Smooth muscle cell (in vitro differentiated cells): ENCODE measurements at regions not wholly inside any gene's neighbourhood (a gene's known extent, or its start where the extent isn't known, plus 50 kb on each side); places are given as distances from the start of the nearest gene placed in this dataset.
"Not testable (repeated sequence)": the region's sequence is repeated elsewhere in the genome, so short reads cannot be mapped to it uniquely, and the experiment has no call there.

ENCODE experiments used
- DNase-seq: peaks from one replicate; lab custom pipeline; 2025; ENCODE audit not compliant: unreplicated experiment; lab: John Stamatoyannopoulos, UW
- H2AFZ ChIP-seq: fragments of 200-600 bp; sonication (generic); 2 replicates; pipeline ENCODE4 v1.6.0; 2016; ENCODE audit warnings: antibody characterized with exemption, low read depth, mild to moderate bottlenecking
- H3F3A ChIP-seq: fragments of 200-600 bp; sonication (generic); 2 replicates; pipeline ENCODE4 v1.6.0; 2017; ENCODE audit warnings: antibody characterized with exemption, low read depth
- H3K27ac ChIP-seq: fragments of 200-600 bp; sonication (generic); 2 replicates; pipeline ENCODE4 v1.5.1; 2016; ENCODE audit warnings: low read depth, mild to moderate bottlenecking
- H3K27me3 ChIP-seq: fragments of 200-600 bp; sonication (generic); 2 replicates; pipeline ENCODE4 v1.6.1; 2016; ENCODE audit warnings: low read depth, mild to moderate bottlenecking
- H3K36me3 ChIP-seq: fragments of 200-600 bp; sonication (generic); 2 replicates; pipeline ENCODE4 v1.5.1; 2016; ENCODE audit warnings: low read depth
- H3K4me1 ChIP-seq: fragments of 200-600 bp; sonication (generic); 2 replicates; pipeline ENCODE4 v1.5.1; 2016; ENCODE audit warnings: low read depth
- H3K4me2 ChIP-seq: fragments of 200-600 bp; sonication (generic); 2 replicates; pipeline ENCODE4 v1.6.0; 2016; ENCODE audit warnings: mild to moderate bottlenecking
- H3K4me3 ChIP-seq: fragments of 200-600 bp; sonication (generic); 2 replicates; pipeline ENCODE4 v1.5.1; 2016; ENCODE audit warnings: mild to moderate bottlenecking
- H3K79me2 ChIP-seq: fragments of 200-600 bp; sonication (generic); 2 replicates; pipeline ENCODE4 v1.6.0; 2016; ENCODE audit warnings: low read depth, mild to moderate bottlenecking
- H3K9ac ChIP-seq: fragments of 200-600 bp; sonication (generic); 2 replicates; pipeline ENCODE4 v1.6.0; 2016; ENCODE audit warnings: low read depth
- H3K9me3 ChIP-seq: fragments of 200-600 bp; sonication (generic); replicated peaks from 2 replicates; pipeline ENCODE4 v1.5.1; 2016; ENCODE audit warnings: low read depth
- H4K20me1 ChIP-seq: fragments of 200-600 bp; sonication (generic); 2 replicates; pipeline ENCODE4 v1.6.0; 2016; ENCODE audit warnings: low read depth
- WGBS: methylation state at CpG from one replicate; pipeline ENCODE4 v1.1.7; 2016; ENCODE audit warnings: low lambda C conversion rate; 5-methylcytosine and 5-hydroxymethylcytosine counted together

DNA sequence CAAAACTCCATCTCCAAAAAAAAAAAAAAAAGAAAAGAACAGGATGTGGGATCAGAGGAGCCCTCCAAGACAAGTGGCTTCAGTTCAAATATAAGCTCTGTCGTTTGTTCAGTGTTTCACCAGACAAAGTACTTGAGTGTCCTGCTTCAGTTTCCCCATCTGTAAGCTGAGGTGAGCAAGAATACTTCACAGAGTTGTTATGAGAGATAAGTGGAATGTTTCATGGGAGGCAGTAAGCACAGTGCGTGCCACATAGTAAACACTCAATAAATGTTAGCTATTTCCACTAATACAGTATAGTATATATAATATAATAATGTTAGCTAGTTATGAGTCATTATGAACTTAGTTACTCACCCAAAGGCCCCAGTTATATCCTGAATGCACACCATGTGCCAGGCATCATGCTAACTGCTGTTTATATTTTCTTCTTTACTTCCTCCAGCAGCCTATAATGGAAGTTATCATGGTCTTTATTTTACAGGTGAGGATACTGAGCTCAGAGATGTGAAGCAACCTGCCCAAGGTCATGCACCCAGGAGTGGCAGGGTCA is 162.5 kb downstream of the NPIPA8 start:
- not testable (repeated sequence) for H3K9ac ChIP-seq, H3K4me3 ChIP-seq, H3K27ac ChIP-seq, H3K79me2 ChIP-seq, H3K4me1 ChIP-seq, H3K4me2 ChIP-seq, H3K36me3 ChIP-seq, H3F3A ChIP-seq, H3K9me3 ChIP-seq, H2AFZ ChIP-seq, DNase-seq, H3K27me3 ChIP-seq, H4K20me1 ChIP-seq
- whole genome bisulfite sequencing: 82% methylated on average over 2 of the region's 2 CpGs

GRCh38 chr16:18162293-18162692 is 174.2 kb downstream of the NPIPA8 start:
- H3F3A ChIP-seq, H4K20me1 ChIP-seq, H2AFZ ChIP-seq, H3K36me3 ChIP-seq, H3K27ac ChIP-seq, DNase-seq, H3K4me3 ChIP-seq, H3K27me3 ChIP-seq, H3K79me2 ChIP-seq, H3K9ac ChIP-seq, H3K4me2 ChIP-seq, H3K4me1 ChIP-seq, H3K9me3 ChIP-seq: not testable (repeated sequence)
- 74% methylated on average over 3 of the region's 3 CpGs for WGBS

GRCh38 chr16:18161224-18161623 is 175.3 kb downstream of the NPIPA8 start:
- WGBS: 93% methylated on average over 4 of the region's 4 CpGs
- H4K20me1 ChIP-seq, H3K27ac ChIP-seq, H3K9me3 ChIP-seq, H3K9ac ChIP-seq, H3K4me1 ChIP-seq, H3K4me3 ChIP-seq, DNase-seq, H3K36me3 ChIP-seq, H3K79me2 ChIP-seq, H2AFZ ChIP-seq, H3K4me2 ChIP-seq, H3F3A ChIP-seq, H3K27me3 ChIP-seq: not testable (repeated sequence)

DNA sequence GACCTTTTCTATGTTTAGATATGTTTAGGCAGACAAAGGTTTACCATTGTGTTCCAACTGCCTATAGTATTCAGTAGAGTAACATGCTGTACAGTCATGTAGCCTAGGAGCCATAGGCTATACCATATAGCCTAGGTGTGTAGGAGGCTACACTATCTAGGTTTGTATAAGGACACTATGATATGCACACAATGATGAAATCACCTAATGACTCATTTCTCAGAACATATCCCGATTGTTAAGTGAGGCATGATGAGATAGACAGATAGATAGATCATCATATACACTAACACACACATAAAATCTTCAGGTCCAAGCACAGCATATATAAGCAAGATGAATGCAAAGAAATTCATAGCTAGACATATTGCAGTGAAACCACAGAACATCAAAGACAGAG is 177.4 kb downstream of the NPIPA8 start:
- H3K4me2 ChIP-seq, H2AFZ ChIP-seq, H3K36me3 ChIP-seq, H3K27ac ChIP-seq, H4K20me1 ChIP-seq, H3K9me3 ChIP-seq, DNase-seq, H3K9ac ChIP-seq, H3K79me2 ChIP-seq, H3K27me3 ChIP-seq, H3K4me3 ChIP-seq, H3K4me1 ChIP-seq, H3F3A ChIP-seq: not testable (repeated sequence)
- 79% methylated on average over 1 of the region's 1 CpG for WGBS

- not testable (repeated sequence) for H3K27me3 ChIP-seq, H3K27ac ChIP-seq, H3K9me3 ChIP-seq, H2AFZ ChIP-seq, H3K4me1 ChIP-seq, DNase-seq, H3K9ac ChIP-seq, H3F3A ChIP-seq, H3K79me2 ChIP-seq, H4K20me1 ChIP-seq, H3K4me3 ChIP-seq, H3K36me3 ChIP-seq, H3K4me2 ChIP-seq
- 79% methylated on average over 1 of the region's 1 CpG for WGBS
These were observed 178.7 kb downstream of the NPIPA8 start for GRCh38 chr16:18157854-18158253.

DNA sequence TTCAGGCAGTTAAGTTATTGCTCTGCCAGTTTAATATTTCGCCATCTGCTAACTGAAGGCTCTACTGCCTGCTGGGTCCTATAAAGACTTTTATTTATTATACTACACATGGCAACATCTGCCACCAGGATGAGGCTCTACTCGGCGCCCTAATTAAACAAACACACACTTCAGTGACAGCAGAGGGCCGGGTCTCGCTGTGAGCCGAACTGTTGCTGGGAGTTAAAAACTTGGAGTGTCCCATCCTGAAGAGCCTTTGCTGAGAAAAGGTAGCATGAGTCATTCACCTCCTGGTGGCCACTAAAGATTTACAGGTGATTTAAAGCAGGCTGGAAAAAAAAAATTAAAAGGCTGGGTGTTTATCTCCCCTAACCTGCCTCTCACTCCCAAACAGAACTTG is 183.7 kb downstream of the NPIPA8 start:
- DNase-seq, H2AFZ ChIP-seq, H3F3A ChIP-seq, H3K79me2 ChIP-seq, H3K9me3 ChIP-seq, H3K4me1 ChIP-seq, H4K20me1 ChIP-seq, H3K9ac ChIP-seq, H3K4me3 ChIP-seq, H3K27ac ChIP-seq, H3K4me2 ChIP-seq, H3K27me3 ChIP-seq, H3K36me3 ChIP-seq: not testable (repeated sequence)
- 88% methylated on average over 5 of the region's 6 CpGs for whole genome bisulfite sequencing

DNA sequence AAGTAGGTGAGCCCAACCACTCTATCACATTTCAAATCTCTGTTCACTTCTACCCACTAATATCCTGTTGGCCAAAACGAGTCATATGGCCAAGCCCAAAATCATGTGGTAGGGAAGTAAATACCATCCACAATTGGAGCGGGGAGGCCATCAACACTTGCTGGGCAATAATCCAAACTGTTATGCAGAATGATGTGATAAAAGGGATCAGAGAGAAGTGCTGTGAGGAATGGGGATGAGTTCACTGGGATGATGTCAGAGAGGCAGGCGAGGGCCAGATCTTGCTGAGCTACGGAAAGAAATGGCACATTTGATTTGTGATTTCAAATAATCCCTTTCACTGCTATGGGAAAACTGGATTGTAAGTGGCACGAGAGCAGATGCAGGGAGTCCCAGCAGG is 188.4 kb downstream of the NPIPA8 start:
- not testable (repeated sequence) for H3K4me1 ChIP-seq, H3K27ac ChIP-seq, H3K9ac ChIP-seq, DNase-seq, H2AFZ ChIP-seq, H3K36me3 ChIP-seq, H3K4me3 ChIP-seq, H3F3A ChIP-seq, H3K9me3 ChIP-seq, H4K20me1 ChIP-seq, H3K4me2 ChIP-seq, H3K27me3 ChIP-seq, H3K79me2 ChIP-seq
- WGBS: 80% methylated on average over 1 of the region's 5 CpGs

GRCh38 chr16:18146601-18147142 is 189.9 kb downstream of the NPIPA8 start:
- WGBS: no CpG with 5 or more reads among the region's 9 CpGs
- not testable (repeated sequence) for H3K27me3 ChIP-seq, DNase-seq, H3K9ac ChIP-seq, H3K4me1 ChIP-seq, H3K4me2 ChIP-seq, H3K4me3 ChIP-seq, H3K79me2 ChIP-seq, H3F3A ChIP-seq, H3K9me3 ChIP-seq, H3K27ac ChIP-seq, H2AFZ ChIP-seq, H3K36me3 ChIP-seq, H4K20me1 ChIP-seq

DNA sequence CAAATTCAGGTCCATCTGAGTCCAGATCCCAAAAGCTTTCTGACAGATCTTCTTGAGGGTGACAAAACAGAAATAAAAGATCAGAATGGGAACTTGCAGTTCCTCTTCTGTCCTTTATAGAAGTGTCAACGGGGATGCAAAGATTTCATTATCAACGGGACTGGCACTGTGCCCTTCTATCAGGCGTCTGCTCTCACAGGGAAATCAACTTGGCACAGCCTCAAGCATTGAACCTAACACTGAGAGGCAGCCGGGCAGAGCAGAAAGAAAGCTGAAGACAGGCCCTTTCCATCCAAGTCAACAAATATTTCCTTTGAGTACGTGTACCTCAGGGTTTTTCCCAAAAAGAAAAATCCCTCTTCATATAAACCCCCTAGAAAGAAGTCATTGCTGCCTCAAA is 194.5 kb downstream of the NPIPA8 start:
- H3K9ac ChIP-seq, H3K4me3 ChIP-seq, H3K9me3 ChIP-seq, H3K4me2 ChIP-seq, DNase-seq, H3K79me2 ChIP-seq, H4K20me1 ChIP-seq, H3K4me1 ChIP-seq, H3K36me3 ChIP-seq, H2AFZ ChIP-seq, H3F3A ChIP-seq, H3K27me3 ChIP-seq, H3K27ac ChIP-seq: not testable (repeated sequence)
- no CpG with 5 or more reads among the region's 5 CpGs for WGBS
